GM12878 (cell line): ENCODE measurements at regions not wholly inside any gene's neighbourhood (a gene's known extent, or its start where the extent isn't known, plus 50 kb on each side); places are given as distances from the start of the nearest gene placed in this dataset.

Experiments
- ATAC-seq: fragments of 200-7000 bp; cut with Tn5 transposase; 3 replicates; pipeline ENCODE4 v1.9.1; 2020; ENCODE audit warnings: mild to moderate bottlenecking, moderate library complexity
- BruUV-seq: library from RNA; stranded (reverse); fragments of 400-500 nt; replicated peaks from 2 replicates; lab custom pipeline; 2021; lab: Mats Ljungman, UMichigan
- CTCF ChIA-PET: fragments of 300-600 bp; sonication (Branson Sonifier 250); formaldehyde crosslinking; extraction: SDS; loops from one replicate; lab custom pipeline; 2021; ENCODE audit warnings: inconsistent platforms; lab: Yijun Ruan, JAX
- POLR2A ChIA-PET: fragments of 350-600 bp; formaldehyde crosslinking; extraction: SDS; loops from one replicate; lab custom pipeline; 2021; ENCODE audit warnings: inconsistent platforms; lab: Charles Lee
- RAD21 ChIA-PET: fragments of 300-600 bp; sonication (Branson Sonifier 250); formaldehyde crosslinking; loops from one replicate; lab custom pipeline; 2023; ENCODE audit warnings: antibody characterized with exemption; ENCODE audit not compliant: unreplicated experiment; lab: Charles Lee
- SMC1A ChIA-PET: fragments of 300-600 bp; sonication (Branson Sonifier 250); formaldehyde crosslinking; loops from one replicate; lab custom pipeline; 2023; ENCODE audit not compliant: unreplicated experiment, uncharacterized antibody; lab: Charles Lee
- DNase-seq: peaks from one replicate; pipeline ENCODE4 v3.0.0-alpha.2; 2011; ENCODE audit warnings: low read depth, low spot score
- FAIRE-seq: peaks from 3 replicates; lab custom pipeline; 2011; peaks lifted over from hg19 to GRCh38; lab: Jason Lieb, UNC
- H2AFZ ChIP-seq: 2 replicates; pipeline ENCODE4 v1.6.0; 2011; ENCODE audit warnings: low read depth, low read length, control low read depth; ENCODE audit not compliant: control insufficient read depth
- H3K27ac ChIP-seq: 2 replicates; pipeline ENCODE4 v1.5.1; 2011; ENCODE audit warnings: control low read depth; ENCODE audit not compliant: control insufficient read depth, insufficient read depth
- H3K27me3 ChIP-seq, 2 experiments: replicated peaks in 1 of 2; 2 replicates each; pipeline versions ENCODE4 v1.6.0 to v1.6.1; 2011; ENCODE audit warnings: low read length in 1 of 2; ENCODE audit not compliant: control insufficient read depth in 2 of 2, insufficient read depth in 2 of 2
- H3K36me3 ChIP-seq, 2 experiments: 2 replicates each; pipeline ENCODE4 v1.5.1; 2011; ENCODE audit warnings: low read length in 1 of 2; ENCODE audit not compliant: control insufficient read depth in 2 of 2, insufficient read depth in 2 of 2
- H3K4me1 ChIP-seq: 2 replicates; pipeline ENCODE4 v1.6.1; 2011; ENCODE audit warnings: mild to moderate bottlenecking, low read length, moderate library complexity, mixed read lengths; ENCODE audit not compliant: control insufficient read depth, insufficient read depth
- H3K4me2 ChIP-seq: 2 replicates; pipeline ENCODE4 v1.6.0; 2011; ENCODE audit warnings: control low read depth; ENCODE audit not compliant: control insufficient read depth, insufficient read depth
- H3K4me3 ChIP-seq: fragments of 200-600 bp; sonication (generic); 2 replicates; pipeline ENCODE4 v1.5.1; 2016
- H3K79me2 ChIP-seq: 2 replicates; pipeline ENCODE4 v1.6.0; 2011; ENCODE audit warnings: low read length; ENCODE audit not compliant: control insufficient read depth, insufficient read depth
- H3K9ac ChIP-seq: 2 replicates; pipeline ENCODE4 v1.8.0; 2011; ENCODE audit warnings: low read length, control low read depth, mixed read lengths; ENCODE audit not compliant: control insufficient read depth, insufficient read depth
- H3K9me3 ChIP-seq: replicated peaks from 3 replicates; pipeline ENCODE4 v1.5.1; 2011; ENCODE audit warnings: mild to moderate bottlenecking, low read length; ENCODE audit not compliant: control insufficient read depth, insufficient read depth
- H4K20me1 ChIP-seq: 2 replicates; pipeline ENCODE4 v1.6.0; 2011; ENCODE audit not compliant: control insufficient read depth, insufficient read depth
- CBX3 ChIP-seq: fragments of 200-600 bp; sonication (generic); IDR thresholded peaks from 2 replicates; pipeline ENCODE4 v1.6.1; 2016; ENCODE audit warnings: low read depth, borderline replicate concordance
- CREM ChIP-seq: IDR thresholded peaks from 2 replicates; pipeline ENCODE4 v1.6.1; 2014; ENCODE audit warnings: antibody characterized with exemption, low read depth
- ETV6 ChIP-seq, 2 experiments: fragments of 450-650 bp in 1 of 2; IDR thresholded peaks in 1 of 2; conservative IDR thresholded peaks in 1 of 2; 2 replicates each; pipeline ENCODE4 v1.6.1; 2014; ENCODE audit warnings: antibody characterized with exemption in 1 of 2, borderline replicate concordance in 1 of 2, low read depth in 1 of 2, mild to moderate bottlenecking in 1 of 2, moderate library complexity in 1 of 2
- FOXK2 ChIP-seq: fragments of 450-650 bp; IDR thresholded peaks from 2 replicates; pipeline ENCODE4 v1.6.1; 2017; ENCODE audit warnings: mild to moderate bottlenecking, moderate library complexity
- PML ChIP-seq: IDR thresholded peaks from 2 replicates; pipeline ENCODE4 v1.6.1; 2012; ENCODE audit warnings: low read length, inconsistent platforms
- POU2F2 ChIP-seq: IDR thresholded peaks from 3 replicates; pipeline ENCODE4 v1.6.1; 2011; ENCODE audit warnings: low read depth, mild to moderate bottlenecking, low read length, borderline replicate concordance
- SIN3A ChIP-seq: IDR thresholded peaks from 2 replicates; pipeline ENCODE4 v1.6.1; 2012; ENCODE audit warnings: low read depth, low read length, improper control_type of control experiment
- ZNF384 ChIP-seq: IDR thresholded peaks from 2 replicates; pipeline ENCODE4 v1.6.1; 2012; ENCODE audit warnings: low read depth, mild to moderate bottlenecking, low read length, improper control_type of control experiment, borderline replicate concordance
- ZZZ3 ChIP-seq: IDR thresholded peaks from 2 replicates; pipeline ENCODE4 v1.6.1; 2011; ENCODE audit warnings: low read depth; ENCODE audit not compliant: control insufficient read depth, insufficient read length
- WGBS: methylation state at CpG from one replicate; pipeline ENCODE4 v1.1.6; 2016; ENCODE audit warnings: low lambda C conversion rate; ENCODE audit not compliant: insufficient replicate concordance, insufficient coverage; ENCODE audit errors: missing lambda C conversion rate; 5-methylcytosine and 5-hydroxymethylcytosine counted together
- in situ Hi-C: fragments of 300-500 bp; cut with MboI; formaldehyde crosslinking; loops from 9 replicates; pipeline ENCODE4 v1.14.3; 2018; ENCODE audit warnings: mixed read lengths
- intact Hi-C: fragments of 100-400 bp; cut with micrococcal nuclease; formaldehyde crosslinking; loops from one replicate; pipeline ENCODE4 v1.14.2; 2022; ENCODE audit not compliant: unreplicated experiment
- TF ChIP-seq, protein P1 (sequence below): fragments of 450-650 bp; IDR thresholded peaks from 2 replicates; pipeline ENCODE4 v1.6.1; 2017; ENCODE audit warnings: mild to moderate bottlenecking, low read depth, inconsistent platforms; ENCODE audit not compliant: poor library complexity, severe bottlenecking

DNA sequence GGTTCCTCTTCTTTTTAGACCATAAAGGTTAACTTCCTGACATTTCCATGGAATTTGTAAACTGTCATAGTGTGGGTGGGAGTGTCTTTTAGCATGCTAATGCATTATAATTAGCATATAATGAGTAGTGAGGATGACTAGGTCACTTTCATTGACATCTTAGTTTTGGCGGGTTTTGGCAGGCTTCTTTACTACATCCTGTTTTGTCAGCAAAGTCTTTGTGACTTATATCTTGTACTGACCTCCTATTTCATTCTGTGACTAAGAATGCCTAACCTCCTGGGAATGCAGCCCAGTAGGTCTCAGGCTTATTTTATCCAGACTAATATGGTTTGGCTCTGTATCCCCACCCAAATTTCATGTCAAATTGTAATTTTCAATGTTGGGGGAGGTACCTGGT, 149.6 kb upstream of the SYNCRIP start:
- WGBS, result 0% methylated on average over 1 of the region's 1 CpG
- ChIA-PET CTCF (no interaction called here), RAD21 (no interaction called here), SMC1A (no interaction called here), POLR2A (no interaction called here)
- Histone ChIP-seq H4K20me1 (no peaks in the 10 kb centered on the region), H3K4me1 (no peaks in the 10 kb centered on the region), H2AFZ (no peak overlapping the region), H3K9ac (no peak overlapping the region), H3K4me3 (no peak overlapping the region), H3K9me3 (no peaks in the 10 kb centered on the region), H3K27ac (no peak overlapping the region), H3K79me2 (no peaks in the 10 kb centered on the region), H3K4me2 (no peak overlapping the region), H3K27me3 (no peaks in the 10 kb centered on the region), H3K36me3 (no peaks in the 10 kb centered on the region)
- intact Hi-C loops (no loop called here), in situ Hi-C loops (no loop called here)
- BruUV-seq, result no TSS peak
- ATAC-seq (no peak), DNase-seq (no peak), FAIRE-seq (no peak)
- TF ChIP-seq ETV6 (conservative IDR thresholded peaks at IDR 0.05 in 1 of 2, IDR thresholded peaks at IDR 0.05 in 1 of 2; ENCODE audit: borderline replicate concordance in 1 of 2, low read depth in 1 of 2) (no peak), POU2F2 (no peak), ZNF384 (no peak), SIN3A (no peak), ZZZ3 (no peak), CBX3 (no peak)

DNA sequence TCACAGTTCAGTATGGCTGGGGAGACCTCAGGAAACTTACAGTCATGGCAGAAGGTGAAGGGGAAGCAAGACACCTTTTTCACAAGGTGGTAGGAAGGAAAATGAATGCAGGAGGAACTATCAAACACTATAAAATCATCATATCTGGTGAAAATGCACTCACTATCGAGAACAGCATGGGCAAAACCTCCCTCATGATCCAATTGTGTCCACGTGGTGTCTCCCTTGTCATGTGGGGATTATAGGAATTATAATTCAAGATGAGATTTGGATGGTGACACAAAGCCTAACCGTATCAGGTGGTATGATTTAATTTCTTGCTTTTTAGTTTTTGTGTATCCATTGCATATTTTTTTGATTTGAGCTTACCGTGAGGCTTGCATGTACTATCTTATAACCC, 133.2 kb upstream of the SYNCRIP start:
- no peak for DNase-seq
- Histone ChIP-seq H2AFZ (no peak overlapping the region), H3K27me3 (no peaks in the 10 kb centered on the region), H3K27ac (no peak overlapping the region), H3K4me2 (no peak overlapping the region), H3K9me3 (no peaks in the 10 kb centered on the region; the same call in 2 of the 3 replicates), H3K36me3 (no peaks in the 10 kb centered on the region), H3K79me2 (no peaks in the 10 kb centered on the region), H4K20me1 (no peaks in the 10 kb centered on the region), H3K4me3 (no peak overlapping the region), H3K4me1 (no peaks in the 10 kb centered on the region), H3K9ac (no peak overlapping the region)
- WGBS, result 32% methylated on average over 4 of the region's 4 CpGs
- no peak for ATAC-seq
- intact Hi-C loops, result no loop called here
- ChIA-PET RAD21 (no interaction called here), SMC1A (no interaction called here), POLR2A (no interaction called here), CTCF (no interaction called here)
- BruUV-seq, result no TSS peak
- TF ChIP-seq FOXK2 (no peak), CREM (no peak), PML (no peak)
- TF ChIP-seq, protein P1, sequence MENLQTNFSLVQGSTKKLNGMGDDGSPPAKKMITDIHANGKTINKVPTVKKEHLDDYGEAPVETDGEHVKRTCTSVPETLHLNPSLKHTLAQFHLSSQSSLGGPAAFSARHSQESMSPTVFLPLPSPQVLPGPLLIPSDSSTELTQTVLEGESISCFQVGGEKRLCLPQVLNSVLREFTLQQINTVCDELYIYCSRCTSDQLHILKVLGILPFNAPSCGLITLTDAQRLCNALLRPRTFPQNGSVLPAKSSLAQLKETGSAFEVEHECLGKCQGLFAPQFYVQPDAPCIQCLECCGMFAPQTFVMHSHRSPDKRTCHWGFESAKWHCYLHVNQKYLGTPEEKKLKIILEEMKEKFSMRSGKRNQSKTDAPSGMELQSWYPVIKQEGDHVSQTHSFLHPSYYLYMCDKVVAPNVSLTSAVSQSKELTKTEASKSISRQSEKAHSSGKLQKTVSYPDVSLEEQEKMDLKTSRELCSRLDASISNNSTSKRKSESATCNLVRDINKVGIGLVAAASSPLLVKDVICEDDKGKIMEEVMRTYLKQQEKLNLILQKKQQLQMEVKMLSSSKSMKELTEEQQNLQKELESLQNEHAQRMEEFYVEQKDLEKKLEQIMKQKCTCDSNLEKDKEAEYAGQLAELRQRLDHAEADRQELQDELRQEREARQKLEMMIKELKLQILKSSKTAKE, result no peak
- in situ Hi-C loops, result no loop called here
- no peak for FAIRE-seq
